ENCODE measurements at regions not wholly inside any gene's neighbourhood (a gene's known extent, or its start where the extent isn't known, plus 50 kb on each side); places are given as distances from the start of the nearest gene placed in this dataset.

GRCh38 chr16:10314811-10315210, 71.0 kb upstream of the ATF7IP2 start:
- H3K27ac Mint-ChIP-seq = no peak overlapping the region
- WGBS (ENCODE audit: insufficient coverage) = no CpG with 5 or more reads among the region's 4 CpGs
- no peaks in the 10 kb centered on the region for H3K36me3 Mint-ChIP-seq
- intact Hi-C loops (cut with micrococcal nuclease) = no loop called here
- no peaks in the 10 kb centered on the region for H3K79me2 ChIP-seq (ENCODE audit: insufficient read depth, low read length)
- H3K36me3 ChIP-seq (replicated peaks in 1 of 2; ENCODE audit: control insufficient read depth in 1 of 2, insufficient read depth in 2 of 2, low read length in 2 of 2) = no peaks in the 10 kb centered on the region
- no peaks in the 10 kb centered on the region for H4K20me1 ChIP-seq (ENCODE audit: insufficient read depth, low read length)
- no peaks in the 10 kb centered on the region for H3K27me3 ChIP-seq (ENCODE audit: control insufficient read depth in 2 of 2, insufficient read depth in 2 of 2, low read length in 2 of 2)
- H3K4me3 ChIP-seq (replicated peaks in 1 of 3; ENCODE audit: low read depth in 2 of 3, low read length in 3 of 3) = no peak overlapping the region
- no peak for DNase-seq
- no peak overlapping the region for H3K4me3 Mint-ChIP-seq
- H3K9ac ChIP-seq (ENCODE audit: insufficient read depth, low read length, poor library complexity, severe bottlenecking) = no peak overlapping the region
- H3K4me1 Mint-ChIP-seq = no peaks in the 10 kb centered on the region
- H3K27me3 Mint-ChIP-seq (ENCODE audit: low read depth in 3 of 3) = peaks cover 0 to 1% (median 0%) of the 10 kb centered on the region in 3 donors
- no peak overlapping the region for H2AFZ ChIP-seq (ENCODE audit: insufficient read depth, low read depth, low read length, poor library complexity, severe bottlenecking)
- H3K4me2 ChIP-seq (replicated peaks; ENCODE audit: extremely low read depth, low read length, poor library complexity, severe bottlenecking) = no peak overlapping the region
- no peak for TF ChIP-seq CTCF (IDR thresholded peaks at IDR 0.05)
- H3K9me3 Mint-ChIP-seq = peaks cover 0 to 2% (median 0%) of the 10 kb centered on the region in 7 donors
- H3K9me3 ChIP-seq (replicated peaks in 1 of 2; ENCODE audit: control insufficient read depth in 1 of 2, insufficient read depth in 1 of 2, low read length in 2 of 2) = no peaks in the 10 kb centered on the region
- H3K4me1 ChIP-seq (ENCODE audit: control insufficient read depth in 1 of 2, insufficient read depth in 2 of 2, low read length in 2 of 2) = no peaks in the 10 kb centered on the region
- no peak overlapping the region for H3K27ac ChIP-seq (ENCODE audit: low read depth in 1 of 2, low read length in 2 of 2)

GRCh38 chr16:10317425-10318001, 68.3 kb upstream of the ATF7IP2 start:
- no peaks in the 10 kb centered on the region for H3K4me1 Mint-ChIP-seq
- Histone ChIP-seq H3K4me1 (ENCODE audit: control insufficient read depth in 1 of 2, insufficient read depth in 2 of 2, low read length in 2 of 2) (no peaks in the 10 kb centered on the region), H3K36me3 (replicated peaks in 1 of 2; ENCODE audit: control insufficient read depth in 1 of 2, insufficient read depth in 2 of 2, low read length in 2 of 2) (no peaks in the 10 kb centered on the region), H3K79me2 (ENCODE audit: insufficient read depth, low read length) (no peaks in the 10 kb centered on the region), H3K27me3 (ENCODE audit: control insufficient read depth in 2 of 2, insufficient read depth in 2 of 2, low read length in 2 of 2) (no peaks in the 10 kb centered on the region), H3K9ac (ENCODE audit: insufficient read depth, low read length, poor library complexity, severe bottlenecking) (no peak overlapping the region), H4K20me1 (ENCODE audit: insufficient read depth, low read length) (no peaks in the 10 kb centered on the region), H2AFZ (ENCODE audit: insufficient read depth, low read depth, low read length, poor library complexity, severe bottlenecking) (no peak overlapping the region), H3K27ac (ENCODE audit: low read depth in 1 of 2, low read length in 2 of 2) (no peak overlapping the region), H3K4me3 (replicated peaks in 1 of 3; ENCODE audit: low read depth in 2 of 3, low read length in 3 of 3) (no peak overlapping the region), H3K4me2 (replicated peaks; ENCODE audit: extremely low read depth, low read length, poor library complexity, severe bottlenecking) (no peak overlapping the region), H3K9me3 (replicated peaks in 1 of 2; ENCODE audit: control insufficient read depth in 1 of 2, insufficient read depth in 1 of 2, low read length in 2 of 2) (no peaks in the 10 kb centered on the region)
- intact Hi-C loops (cut with micrococcal nuclease) = no loop called here
- no peaks in the 10 kb centered on the region for H3K9me3 Mint-ChIP-seq
- H3K4me3 Mint-ChIP-seq = no peak overlapping the region
- WGBS (ENCODE audit: insufficient coverage) = 100% methylated on average over 1 of the region's 3 CpGs
- no peak for DNase-seq
- no peak for TF ChIP-seq CTCF (IDR thresholded peaks at IDR 0.05)
- H3K27me3 Mint-ChIP-seq (ENCODE audit: low read depth in 3 of 3) = peaks cover 0 to 1% (median 0%) of the 10 kb centered on the region in 3 donors
- no peak overlapping the region for H3K27ac Mint-ChIP-seq
- H3K36me3 Mint-ChIP-seq = no peaks in the 10 kb centered on the region

All from CD14-positive monocyte (primary cell).